ENCODE measurements at regions not wholly inside any gene's neighbourhood (a gene's known extent, or its start where the extent isn't known, plus 50 kb on each side); places are given as distances from the start of the nearest gene placed in this dataset.

GRCh38 chr11:11081288-11081687 is 223.4 kb upstream of the ZBED5 start:
- TF ChIP-seq, protein P1, sequence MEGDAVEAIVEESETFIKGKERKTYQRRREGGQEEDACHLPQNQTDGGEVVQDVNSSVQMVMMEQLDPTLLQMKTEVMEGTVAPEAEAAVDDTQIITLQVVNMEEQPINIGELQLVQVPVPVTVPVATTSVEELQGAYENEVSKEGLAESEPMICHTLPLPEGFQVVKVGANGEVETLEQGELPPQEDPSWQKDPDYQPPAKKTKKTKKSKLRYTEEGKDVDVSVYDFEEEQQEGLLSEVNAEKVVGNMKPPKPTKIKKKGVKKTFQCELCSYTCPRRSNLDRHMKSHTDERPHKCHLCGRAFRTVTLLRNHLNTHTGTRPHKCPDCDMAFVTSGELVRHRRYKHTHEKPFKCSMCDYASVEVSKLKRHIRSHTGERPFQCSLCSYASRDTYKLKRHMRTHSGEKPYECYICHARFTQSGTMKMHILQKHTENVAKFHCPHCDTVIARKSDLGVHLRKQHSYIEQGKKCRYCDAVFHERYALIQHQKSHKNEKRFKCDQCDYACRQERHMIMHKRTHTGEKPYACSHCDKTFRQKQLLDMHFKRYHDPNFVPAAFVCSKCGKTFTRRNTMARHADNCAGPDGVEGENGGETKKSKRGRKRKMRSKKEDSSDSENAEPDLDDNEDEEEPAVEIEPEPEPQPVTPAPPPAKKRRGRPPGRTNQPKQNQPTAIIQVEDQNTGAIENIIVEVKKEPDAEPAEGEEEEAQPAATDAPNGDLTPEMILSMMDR (IDR thresholded peaks at IDR 0.05; ENCODE audit: insufficient read depth, low read length), result no peak
- no peak for TF ChIP-seq REST (IDR thresholded peaks at IDR 0.05; ENCODE audit: insufficient replicate concordance, low read depth)

Measured in HL-60 (cell line).